ENCODE measurements at regions not wholly inside any gene's neighbourhood (a gene's known extent, or its start where the extent isn't known, plus 50 kb on each side); places are given as distances from the start of the nearest gene placed in this dataset.

DNA sequence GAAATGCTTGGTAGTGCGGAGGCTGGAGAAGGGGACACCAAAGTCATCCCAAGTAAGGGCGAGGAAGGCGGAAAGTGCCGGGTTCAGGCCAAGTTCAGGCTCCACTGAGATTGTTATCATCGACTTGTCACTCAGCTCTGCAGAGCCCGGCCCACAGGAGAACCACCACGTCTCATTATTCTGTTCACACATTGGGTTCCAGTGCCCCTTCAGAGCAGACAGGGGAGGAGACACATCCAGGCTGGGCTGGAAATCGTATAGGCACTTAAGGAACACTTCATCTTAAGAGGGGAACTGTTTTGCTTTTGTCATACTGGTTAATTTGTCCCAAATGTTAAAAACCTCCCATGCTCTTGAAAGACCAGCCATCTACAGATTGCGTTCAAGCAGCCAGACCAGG lies 118.3 kb upstream of the ADAMTS18 start:
- TF ChIP-seq, protein P1, sequence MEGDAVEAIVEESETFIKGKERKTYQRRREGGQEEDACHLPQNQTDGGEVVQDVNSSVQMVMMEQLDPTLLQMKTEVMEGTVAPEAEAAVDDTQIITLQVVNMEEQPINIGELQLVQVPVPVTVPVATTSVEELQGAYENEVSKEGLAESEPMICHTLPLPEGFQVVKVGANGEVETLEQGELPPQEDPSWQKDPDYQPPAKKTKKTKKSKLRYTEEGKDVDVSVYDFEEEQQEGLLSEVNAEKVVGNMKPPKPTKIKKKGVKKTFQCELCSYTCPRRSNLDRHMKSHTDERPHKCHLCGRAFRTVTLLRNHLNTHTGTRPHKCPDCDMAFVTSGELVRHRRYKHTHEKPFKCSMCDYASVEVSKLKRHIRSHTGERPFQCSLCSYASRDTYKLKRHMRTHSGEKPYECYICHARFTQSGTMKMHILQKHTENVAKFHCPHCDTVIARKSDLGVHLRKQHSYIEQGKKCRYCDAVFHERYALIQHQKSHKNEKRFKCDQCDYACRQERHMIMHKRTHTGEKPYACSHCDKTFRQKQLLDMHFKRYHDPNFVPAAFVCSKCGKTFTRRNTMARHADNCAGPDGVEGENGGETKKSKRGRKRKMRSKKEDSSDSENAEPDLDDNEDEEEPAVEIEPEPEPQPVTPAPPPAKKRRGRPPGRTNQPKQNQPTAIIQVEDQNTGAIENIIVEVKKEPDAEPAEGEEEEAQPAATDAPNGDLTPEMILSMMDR (IDR thresholded peaks at IDR 0.05 in 4 of 5, conservative IDR thresholded peaks at IDR 0.05 in 1 of 5): no peak
- TF ChIP-seq POLR2A (IDR thresholded peaks at IDR 0.05): no peak

Measured in gastrocnemius medialis (tissue), 4 donors.